ENCODE measurements at regions not wholly inside any gene's neighbourhood (a gene's known extent, or its start where the extent isn't known, plus 50 kb on each side); places are given as distances from the start of the nearest gene placed in this dataset.

GRCh38 chr7:19852192-19852591, 78.8 kb upstream of the TMEM196 start:
- no peak for TF ChIP-seq EZH2phosphoT487 (IDR thresholded peaks at IDR 0.05; ENCODE audit: borderline replicate concordance)
- TF ChIP-seq CTCF (conservative IDR thresholded peaks at IDR 0.05; ENCODE audit: low read length), result no peak

Data from Loucy (cell line).